MM.1S (cell line): ENCODE measurements at regions not wholly inside any gene's neighbourhood (a gene's known extent, or its start where the extent isn't known, plus 50 kb on each side); places are given as distances from the start of the nearest gene placed in this dataset.

Source experiments
- DNase-seq: peaks from one replicate; pipeline ENCODE4 v3.0.0-alpha.2; 2015
- H2AFZ ChIP-seq: fragments of 300-600 bp; sonication (generic); 2 replicates; pipeline ENCODE4 v1.6.0; 2016; ENCODE audit warnings: antibody characterized with exemption, low read length
- H3F3A ChIP-seq: fragments of 300-600 bp; sonication (generic); 2 replicates; pipeline ENCODE4 v1.6.1; 2016; ENCODE audit warnings: mild to moderate bottlenecking, antibody characterized with exemption, low read length, moderate library complexity, mixed read lengths; ENCODE audit not compliant: insufficient read depth
- H3K27ac ChIP-seq: fragments of 300-600 bp; sonication (generic); 2 replicates; pipeline ENCODE4 v1.5.1; 2016; ENCODE audit warnings: mild to moderate bottlenecking, low read length
- H3K27me3 ChIP-seq: fragments of 300-600 bp; sonication (generic); replicated peaks from 2 replicates; pipeline ENCODE4 v1.6.0; 2016; ENCODE audit warnings: low read length; ENCODE audit not compliant: insufficient read depth
- H3K36me3 ChIP-seq: fragments of 300-600 bp; sonication (generic); replicated peaks from 2 replicates; pipeline ENCODE4 v1.6.1; 2016; ENCODE audit warnings: mild to moderate bottlenecking, low read length, mixed read lengths; ENCODE audit not compliant: insufficient read depth
- H3K4me1 ChIP-seq: fragments of 300-600 bp; sonication (generic); 2 replicates; pipeline ENCODE4 v1.6.1; 2016; ENCODE audit warnings: low read length, mixed read lengths
- H3K4me2 ChIP-seq: fragments of 300-600 bp; sonication (generic); 2 replicates; pipeline ENCODE4 v1.6.0; 2016; ENCODE audit warnings: low read depth, low read length
- H3K4me3 ChIP-seq: fragments of 300-600 bp; sonication (generic); 2 replicates; pipeline ENCODE4 v1.5.1; 2016; ENCODE audit warnings: low read length, mixed read lengths
- H3K79me2 ChIP-seq: fragments of 300-600 bp; sonication (generic); 2 replicates; pipeline ENCODE4 v1.6.1; 2016; ENCODE audit warnings: mixed run types, low read length, mixed read lengths
- H3K9ac ChIP-seq: fragments of 300-600 bp; sonication (generic); 2 replicates; pipeline ENCODE4 v1.6.1; 2016; ENCODE audit warnings: low read length, mixed read lengths
- H3K9me2 ChIP-seq: fragments of 300-600 bp; sonication (generic); replicated peaks from 2 replicates; pipeline ENCODE4 v1.6.1; 2016; ENCODE audit warnings: mild to moderate bottlenecking, low read length, mixed read lengths; ENCODE audit not compliant: insufficient read depth
- H3K9me3 ChIP-seq: fragments of 300-600 bp; sonication (generic); replicated peaks from 2 replicates; pipeline ENCODE4 v1.6.1; 2016; ENCODE audit warnings: mild to moderate bottlenecking, low read length, mixed read lengths; ENCODE audit not compliant: insufficient read depth
- H4K20me1 ChIP-seq: fragments of 300-600 bp; sonication (generic); 2 replicates; pipeline ENCODE4 v1.6.1; 2016; ENCODE audit warnings: mild to moderate bottlenecking, low read length, moderate library complexity, mixed read lengths; ENCODE audit not compliant: insufficient read depth
- EZH2 ChIP-seq: fragments of 300-600 bp; sonication (generic); optimal IDR thresholded peaks from 2 replicates; pipeline ENCODE3; 2017; ENCODE audit warnings: low read depth, mild to moderate bottlenecking, antibody characterized with exemption, low read length, mixed read lengths
- EZH2phosphoT487 ChIP-seq: fragments of 300-600 bp; sonication (generic); IDR thresholded peaks from 2 replicates; pipeline ENCODE4 v1.6.1; 2018; ENCODE audit warnings: antibody characterized with exemption, low read length
- TF ChIP-seq, protein P1 (sequence below): fragments of 300-600 bp; sonication (generic); IDR thresholded peaks from 2 replicates; pipeline ENCODE4 v1.5.1; 2016; ENCODE audit warnings: antibody characterized with exemption, low read length, mixed read lengths

DNA sequence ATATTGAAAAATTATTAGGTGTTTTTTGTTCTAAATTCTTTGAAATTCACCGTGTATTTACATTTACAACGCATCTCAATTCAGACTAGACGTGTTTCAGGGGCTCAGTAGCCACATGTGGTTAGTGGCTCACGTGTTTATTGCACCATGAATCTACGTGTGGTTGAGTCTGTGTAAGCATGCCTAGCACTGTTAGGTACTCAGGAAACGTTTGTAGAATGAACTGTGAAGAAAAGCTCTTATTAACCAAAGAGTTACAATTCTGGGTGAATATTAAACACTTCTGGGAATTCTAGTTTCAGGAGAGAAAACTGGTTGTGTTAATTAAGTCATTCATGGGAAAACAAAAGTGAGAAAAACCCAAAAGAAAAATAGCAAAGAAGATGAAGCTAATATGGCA lies 117.5 kb upstream of the CDH6 start:
- no peaks in the 10 kb centered on the region for H3K79me2 ChIP-seq
- H3K9me3 ChIP-seq: no peaks in the 10 kb centered on the region
- no peak overlapping the region for H3K4me3 ChIP-seq
- H3K9me2 ChIP-seq: no peaks in the 10 kb centered on the region
- no peaks in the 10 kb centered on the region for H3K36me3 ChIP-seq
- no peak for DNase-seq
- no peak for TF ChIP-seq EZH2
- TF ChIP-seq, protein P1, sequence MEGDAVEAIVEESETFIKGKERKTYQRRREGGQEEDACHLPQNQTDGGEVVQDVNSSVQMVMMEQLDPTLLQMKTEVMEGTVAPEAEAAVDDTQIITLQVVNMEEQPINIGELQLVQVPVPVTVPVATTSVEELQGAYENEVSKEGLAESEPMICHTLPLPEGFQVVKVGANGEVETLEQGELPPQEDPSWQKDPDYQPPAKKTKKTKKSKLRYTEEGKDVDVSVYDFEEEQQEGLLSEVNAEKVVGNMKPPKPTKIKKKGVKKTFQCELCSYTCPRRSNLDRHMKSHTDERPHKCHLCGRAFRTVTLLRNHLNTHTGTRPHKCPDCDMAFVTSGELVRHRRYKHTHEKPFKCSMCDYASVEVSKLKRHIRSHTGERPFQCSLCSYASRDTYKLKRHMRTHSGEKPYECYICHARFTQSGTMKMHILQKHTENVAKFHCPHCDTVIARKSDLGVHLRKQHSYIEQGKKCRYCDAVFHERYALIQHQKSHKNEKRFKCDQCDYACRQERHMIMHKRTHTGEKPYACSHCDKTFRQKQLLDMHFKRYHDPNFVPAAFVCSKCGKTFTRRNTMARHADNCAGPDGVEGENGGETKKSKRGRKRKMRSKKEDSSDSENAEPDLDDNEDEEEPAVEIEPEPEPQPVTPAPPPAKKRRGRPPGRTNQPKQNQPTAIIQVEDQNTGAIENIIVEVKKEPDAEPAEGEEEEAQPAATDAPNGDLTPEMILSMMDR: no peak
- no peak for TF ChIP-seq EZH2phosphoT487
- H2AFZ ChIP-seq: no peak overlapping the region
- H3K27ac ChIP-seq: no peak overlapping the region
- no peaks in the 10 kb centered on the region for H3K4me1 ChIP-seq
- H3K4me2 ChIP-seq: no peak overlapping the region
- no peaks in the 10 kb centered on the region for H3F3A ChIP-seq
- H4K20me1 ChIP-seq: no peaks in the 10 kb centered on the region
- no peak overlapping the region for H3K9ac ChIP-seq
- no peaks in the 10 kb centered on the region for H3K27me3 ChIP-seq

- Histone ChIP-seq H3K9me2 (no peaks in the 10 kb centered on the region), H3K9me3 (no peaks in the 10 kb centered on the region), H3F3A (no peaks in the 10 kb centered on the region), H3K27me3 (no peaks in the 10 kb centered on the region), H4K20me1 (no peaks in the 10 kb centered on the region), H3K79me2 (no peaks in the 10 kb centered on the region), H3K4me1 (no peaks in the 10 kb centered on the region), H3K27ac (no peak overlapping the region), H3K4me2 (no peak overlapping the region), H2AFZ (no peak overlapping the region), H3K36me3 (no peaks in the 10 kb centered on the region), H3K9ac (no peak overlapping the region), H3K4me3 (no peak overlapping the region)
- DNase-seq: no peak
- TF ChIP-seq EZH2: no peak
- TF ChIP-seq, protein P1: no peak
- TF ChIP-seq EZH2phosphoT487: no peak
These were observed 125.2 kb upstream of the CDH6 start for GRCh38 chr5:31068287-31068686.

GRCh38 chr5:31066655-31067328 lies 126.7 kb upstream of the CDH6 start:
- Histone ChIP-seq H3K4me3 (no peak overlapping the region), H3K27ac (no peak overlapping the region), H3K9me3 (no peaks in the 10 kb centered on the region), H3K36me3 (no peaks in the 10 kb centered on the region), H3K9me2 (no peaks in the 10 kb centered on the region), H3K9ac (no peak overlapping the region), H3K4me1 (no peaks in the 10 kb centered on the region), H3K27me3 (no peaks in the 10 kb centered on the region), H2AFZ (no peak overlapping the region), H3K4me2 (no peak overlapping the region), H3F3A (no peaks in the 10 kb centered on the region), H3K79me2 (no peaks in the 10 kb centered on the region), H4K20me1 (no peaks in the 10 kb centered on the region)
- TF ChIP-seq, protein P1: no peak
- no peak for TF ChIP-seq EZH2
- no peak for TF ChIP-seq EZH2phosphoT487
- DNase-seq: no peak
